ENCODE measurements at regions not wholly inside any gene's neighbourhood (a gene's known extent, or its start where the extent isn't known, plus 50 kb on each side); places are given as distances from the start of the nearest gene placed in this dataset.
"Not testable (repeated sequence)": the region's sequence is repeated elsewhere in the genome, so short reads cannot be mapped to it uniquely, and the experiment has no call there.

DNA sequence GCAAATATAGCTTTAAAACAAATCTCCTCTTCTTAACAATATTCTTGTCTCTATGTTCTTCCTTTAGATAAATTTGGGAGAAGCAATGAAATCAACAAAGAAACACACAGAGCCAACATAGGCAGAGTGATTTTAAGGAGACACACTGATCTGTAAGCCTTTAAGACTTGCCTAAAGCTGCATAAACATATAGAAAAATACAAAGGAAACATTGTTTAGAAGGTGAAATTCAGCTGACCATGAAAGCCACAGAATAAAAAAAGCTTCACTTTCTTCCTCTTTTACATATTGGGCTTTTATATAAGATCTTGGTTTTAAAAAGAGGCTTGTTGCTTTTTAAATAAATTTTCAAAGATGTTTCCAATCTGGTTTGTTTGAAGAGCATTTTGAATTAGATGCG lies 1277.5 kb downstream of the EFNA5 start:
- no peak overlapping the region for H3K4me3 ChIP-seq (ENCODE audit: low read depth, low read length)
- DNase-seq (ENCODE audit: low read depth): no peak

GRCh38 chr5:106392766-106393165 lies 1278.0 kb downstream of the EFNA5 start:
- DNase-seq (ENCODE audit: low read depth): peak; percentile 58
- no peak overlapping the region for H3K4me3 ChIP-seq (ENCODE audit: low read depth, low read length)

- H3K4me3 ChIP-seq (ENCODE audit: low read depth, low read length); DNase-seq (ENCODE audit: low read depth): not testable (repeated sequence)
Measured at GRCh38 chr5:106387767-106388166, 1283.0 kb downstream of the EFNA5 start.

DNA sequence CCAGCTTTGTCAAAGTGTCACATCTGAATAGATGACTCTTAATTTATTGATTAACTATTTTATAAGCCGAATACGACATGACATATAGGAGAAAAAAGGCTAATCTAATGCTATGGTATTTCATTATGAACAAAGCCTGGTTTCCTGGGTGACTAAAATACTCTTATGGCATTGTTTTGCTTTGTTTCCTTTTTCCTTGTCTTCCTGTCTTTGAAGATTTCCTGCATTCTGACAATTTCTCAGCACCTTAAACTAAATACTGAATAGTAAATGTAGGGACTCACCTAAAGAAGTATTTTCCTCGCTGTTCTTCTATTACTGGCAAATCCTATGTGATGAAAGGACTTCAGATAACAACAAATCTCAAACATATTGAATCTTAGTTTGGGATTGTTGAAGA lies 1284.5 kb downstream of the EFNA5 start:
- no peak for DNase-seq (ENCODE audit: low read depth)
- H3K4me3 ChIP-seq (ENCODE audit: low read depth, low read length): no peak overlapping the region

GRCh38 chr5:106380736-106381135 lies 1290.0 kb downstream of the EFNA5 start:
- no peak overlapping the region for H3K4me3 ChIP-seq (ENCODE audit: low read depth, low read length)
- DNase-seq (ENCODE audit: low read depth): peak; percentile 14

GRCh38 chr5:106376522-106376921 lies 1294.2 kb downstream of the EFNA5 start:
- H3K4me3 ChIP-seq (ENCODE audit: low read depth, low read length): no peak overlapping the region
- no peak for DNase-seq (ENCODE audit: low read depth)

DNA sequence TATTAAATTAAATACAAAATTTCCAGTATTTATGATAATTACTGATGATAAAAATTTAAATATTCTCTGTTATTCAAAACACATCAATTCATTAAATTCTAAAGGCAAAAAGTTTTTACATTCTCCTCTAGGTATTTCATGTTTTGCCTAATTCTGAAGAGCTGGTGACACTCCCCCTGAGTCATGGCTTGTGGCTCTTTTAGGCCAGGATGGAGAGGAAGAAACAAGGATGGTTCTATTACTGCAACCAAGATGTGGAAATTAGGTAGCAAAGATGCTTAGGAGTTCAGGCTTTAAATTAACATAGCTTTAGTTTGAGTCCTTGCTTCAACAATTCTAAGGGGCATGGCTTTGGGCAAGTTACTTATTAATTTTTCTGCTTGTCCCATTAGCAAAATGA lies 1295.8 kb downstream of the EFNA5 start:
- no peak overlapping the region for H3K4me3 ChIP-seq (ENCODE audit: low read depth, low read length)
- DNase-seq (ENCODE audit: low read depth): no peak

DNA sequence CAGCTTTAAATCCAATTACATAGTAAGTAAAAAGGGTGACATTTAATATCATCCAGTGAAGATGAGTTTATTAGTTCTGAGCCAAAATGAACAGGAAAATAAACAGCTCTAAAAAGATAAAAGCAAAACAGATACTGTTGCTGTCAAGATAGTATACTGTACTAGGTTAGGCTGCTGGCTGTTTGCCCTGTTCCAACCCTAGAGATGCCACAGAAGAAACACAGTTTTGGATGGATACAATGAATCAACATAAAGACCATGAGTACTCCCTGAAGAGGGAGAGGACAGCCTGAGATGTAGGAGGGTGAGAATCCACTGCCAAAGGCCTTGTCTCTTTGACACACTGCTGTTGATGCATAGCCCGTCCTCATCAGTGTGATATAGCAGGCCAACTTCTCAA lies 1302.7 kb downstream of the EFNA5 start:
- no peak for DNase-seq (ENCODE audit: low read depth)

GRCh38 chr5:106367281-106367680 lies 1303.5 kb downstream of the EFNA5 start:
- no peak overlapping the region for H3K4me3 ChIP-seq (ENCODE audit: low read depth, low read length)
- DNase-seq (ENCODE audit: low read depth): no peak

More for the DNA sequence above, 1302.7 kb downstream of the EFNA5 start:
- no peak overlapping the region for H3K4me3 ChIP-seq (ENCODE audit: low read depth, low read length)

DNA sequence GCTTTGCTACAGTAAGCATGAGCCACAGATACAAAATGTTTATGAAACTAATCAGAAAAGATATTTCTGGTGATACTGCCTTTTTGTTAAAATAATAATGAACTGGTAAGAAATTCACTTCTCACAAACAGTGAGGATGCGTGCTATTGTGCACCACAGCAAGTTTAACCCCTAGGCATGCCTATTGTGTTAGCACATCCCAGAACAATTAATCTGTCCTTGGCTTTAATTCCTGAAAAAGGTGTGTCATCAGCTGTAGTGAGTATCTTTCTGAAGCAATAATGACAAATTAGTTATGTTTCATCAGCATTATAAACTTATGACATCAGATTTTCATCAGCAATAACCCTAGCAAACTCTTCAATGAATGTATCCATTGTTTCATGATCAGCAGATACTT lies 1307.2 kb downstream of the EFNA5 start:
- H3K4me3 ChIP-seq (ENCODE audit: low read depth, low read length): no peak overlapping the region

GRCh38 chr5:106361905-106362304 lies 1308.8 kb downstream of the EFNA5 start:
- H3K4me3 ChIP-seq (ENCODE audit: low read depth, low read length): no peak overlapping the region
- DNase-seq (ENCODE audit: low read depth): no peak

More for the DNA sequence above, 1307.2 kb downstream of the EFNA5 start:
- DNase-seq (ENCODE audit: low read depth): no peak

DNA sequence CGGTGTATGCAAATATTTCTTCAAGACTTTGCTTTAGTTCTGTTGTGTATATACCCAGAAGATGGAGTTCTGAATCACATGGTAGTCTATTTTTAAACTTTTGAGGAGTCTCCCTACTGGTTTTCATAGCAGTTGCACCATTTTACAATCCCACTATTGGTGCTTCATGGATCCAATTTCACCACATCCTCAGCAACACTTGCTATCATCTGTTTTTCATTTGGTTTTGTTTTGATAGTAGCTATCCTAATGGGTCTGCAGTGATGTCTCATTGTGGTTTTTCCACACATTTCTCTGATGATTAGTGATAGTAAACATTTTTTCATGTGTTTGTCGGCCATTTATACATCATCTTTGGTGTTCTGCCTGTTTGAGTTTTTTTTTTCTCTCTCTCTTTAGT lies 1339.3 kb downstream of the EFNA5 start:
- DNase-seq (ENCODE audit: low read depth): peak; percentile 79
- no peak overlapping the region for H3K4me3 ChIP-seq (ENCODE audit: low read depth, low read length)

DNA sequence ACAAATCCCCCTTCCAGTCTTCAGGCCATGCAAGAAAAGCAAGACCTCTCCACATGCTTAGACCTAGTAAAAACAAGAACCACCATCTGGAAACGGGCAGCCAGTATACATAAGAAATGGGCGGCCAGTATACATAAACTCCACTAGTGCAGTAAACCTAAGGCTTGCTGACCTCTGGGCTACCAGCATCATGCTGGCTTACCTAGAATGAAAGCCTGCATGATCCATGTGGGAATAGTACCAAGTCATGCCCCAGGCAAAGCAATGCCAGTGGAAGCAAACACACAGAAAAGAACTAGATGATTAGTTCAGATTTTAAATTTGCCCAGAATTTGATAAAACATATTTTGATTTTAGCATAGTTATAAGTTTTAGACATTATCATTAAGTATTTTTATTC lies 1346.4 kb downstream of the EFNA5 start:
- no peak overlapping the region for H3K4me3 ChIP-seq (ENCODE audit: low read depth, low read length)
- no peak for DNase-seq (ENCODE audit: low read depth)

GRCh38 chr5:106321242-106321641 lies 1349.5 kb downstream of the EFNA5 start:
- H3K4me3 ChIP-seq (ENCODE audit: low read depth, low read length): no peak overlapping the region
- no peak for DNase-seq (ENCODE audit: low read depth)

DNA sequence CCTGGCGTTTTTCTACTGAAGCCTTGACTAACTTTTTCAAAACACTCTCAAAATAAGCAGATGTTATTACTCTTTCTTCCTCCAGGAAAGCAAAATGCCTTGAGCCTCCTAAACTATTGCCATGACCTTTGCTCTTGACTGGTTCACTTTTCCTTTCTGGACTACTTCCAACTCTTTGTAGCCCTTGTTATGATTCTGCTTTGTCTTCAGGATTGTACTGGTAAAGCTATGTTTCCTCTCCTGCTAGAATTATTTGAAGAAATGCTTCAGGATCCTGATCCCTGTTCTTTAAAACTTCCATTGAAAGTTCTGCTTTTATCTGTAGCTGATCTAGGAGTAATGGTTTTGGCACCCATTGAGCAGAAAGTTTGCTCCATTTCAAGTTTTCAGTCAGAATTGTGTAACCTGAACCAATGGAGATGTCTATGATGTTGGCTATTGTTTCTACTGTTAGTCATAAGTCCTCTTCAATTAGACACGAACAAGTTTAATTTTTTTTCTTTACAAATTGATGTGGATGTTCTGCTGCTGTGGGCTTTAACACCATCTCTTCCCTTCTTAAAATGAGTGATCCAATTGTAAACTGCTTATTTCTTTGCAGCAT lies 1356.4 kb downstream of the EFNA5 start:
- H3K4me3 ChIP-seq (ENCODE audit: low read depth, low read length): no peak overlapping the region
- DNase-seq (ENCODE audit: low read depth): peak; percentile 42

- DNase-seq (ENCODE audit: low read depth): peak; percentile 69
- no peak overlapping the region for H3K4me3 ChIP-seq (ENCODE audit: low read depth, low read length)
Measured at GRCh38 chr5:106312360-106312759, 1358.4 kb downstream of the EFNA5 start.

DNA sequence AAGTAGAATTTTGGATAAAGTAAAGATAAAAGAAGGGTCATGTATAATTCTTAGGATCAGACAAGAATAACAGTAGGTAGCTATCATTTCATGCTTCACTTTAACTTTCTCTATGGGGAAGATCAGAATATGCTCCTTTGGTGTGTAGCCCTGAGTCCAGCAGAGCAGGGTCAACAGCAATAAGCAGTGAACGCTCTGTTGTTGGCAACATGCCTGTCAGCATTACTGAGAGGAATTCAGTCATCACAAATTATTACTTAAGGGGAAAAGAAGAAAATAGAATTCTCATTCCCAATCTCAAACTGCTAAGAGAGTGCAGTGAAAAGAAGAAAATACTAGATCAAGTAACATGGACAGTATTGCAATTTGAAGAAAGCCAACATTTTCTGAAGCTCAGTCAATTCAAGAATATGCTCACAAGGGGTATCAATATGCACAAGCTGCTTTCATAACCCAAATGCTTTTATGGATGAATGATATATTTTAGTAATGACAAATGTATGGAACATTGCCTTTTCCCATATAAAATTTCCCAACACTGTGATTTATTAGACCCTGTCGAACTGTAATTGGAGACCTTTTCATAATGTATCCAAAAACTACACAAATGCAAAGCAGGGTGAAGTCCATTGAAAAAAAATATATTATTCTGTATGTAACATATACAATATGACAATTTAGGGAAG lies 1359.4 kb downstream of the EFNA5 start:
- DNase-seq (ENCODE audit: low read depth): peak; percentile 48
- H3K4me3 ChIP-seq (ENCODE audit: low read depth, low read length): no peak overlapping the region

DNA sequence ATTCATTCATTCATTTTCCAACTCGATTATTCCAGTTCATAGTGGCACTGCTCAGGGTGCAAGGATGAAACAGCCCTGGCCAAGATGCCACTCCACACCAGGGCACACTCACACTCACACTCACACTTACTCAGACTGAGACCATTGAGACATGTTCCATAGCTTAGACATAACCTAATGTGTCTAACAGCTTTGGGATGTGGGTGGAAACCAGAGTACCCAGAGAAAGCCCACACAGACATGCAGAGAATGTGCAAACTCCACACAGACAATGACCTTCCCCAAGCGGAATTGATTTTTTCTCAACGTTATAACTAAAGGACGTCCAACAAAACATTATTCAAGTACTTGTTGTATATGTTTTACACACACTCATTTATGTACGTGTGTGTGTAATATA lies 1363.5 kb downstream of the EFNA5 start:
- H3K4me3 ChIP-seq (ENCODE audit: low read depth, low read length): no peak overlapping the region
- peak; percentile 23 for DNase-seq (ENCODE audit: low read depth)

DNA sequence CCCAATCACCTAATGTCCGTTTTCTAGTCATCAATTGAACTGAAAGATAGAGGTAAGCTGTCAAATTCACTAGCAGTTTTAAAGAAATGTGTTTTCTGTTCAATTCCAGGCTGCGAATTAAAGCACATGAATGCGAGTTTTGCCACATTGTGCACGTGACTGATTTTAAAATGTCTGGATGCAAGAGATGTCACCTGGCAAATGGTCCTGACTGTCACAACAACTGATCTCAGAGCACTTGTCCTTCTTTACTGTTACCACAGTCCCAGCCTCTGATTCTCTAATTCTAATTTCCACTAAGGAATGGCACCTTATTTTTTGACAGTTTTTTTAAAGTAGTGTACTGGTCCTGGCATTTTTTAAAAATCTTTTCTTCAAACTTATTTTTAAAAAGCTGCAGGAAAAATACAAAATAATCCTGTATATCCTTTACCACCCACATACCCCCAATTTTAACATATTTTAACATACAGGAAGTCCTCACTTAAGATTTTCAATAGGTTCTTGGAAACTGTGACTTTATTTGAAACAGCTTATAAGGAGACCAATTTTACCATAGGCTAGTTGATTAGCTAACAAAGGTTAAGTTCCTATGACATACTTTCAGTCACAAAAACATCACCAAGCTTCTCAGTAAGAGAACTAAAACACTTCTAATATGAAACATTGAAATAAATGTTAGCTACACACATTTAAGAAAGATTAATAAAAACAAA lies 1364.3 kb downstream of the EFNA5 start:
- DNase-seq (ENCODE audit: low read depth): no peak
- no peak overlapping the region for H3K4me3 ChIP-seq (ENCODE audit: low read depth, low read length)

DNA sequence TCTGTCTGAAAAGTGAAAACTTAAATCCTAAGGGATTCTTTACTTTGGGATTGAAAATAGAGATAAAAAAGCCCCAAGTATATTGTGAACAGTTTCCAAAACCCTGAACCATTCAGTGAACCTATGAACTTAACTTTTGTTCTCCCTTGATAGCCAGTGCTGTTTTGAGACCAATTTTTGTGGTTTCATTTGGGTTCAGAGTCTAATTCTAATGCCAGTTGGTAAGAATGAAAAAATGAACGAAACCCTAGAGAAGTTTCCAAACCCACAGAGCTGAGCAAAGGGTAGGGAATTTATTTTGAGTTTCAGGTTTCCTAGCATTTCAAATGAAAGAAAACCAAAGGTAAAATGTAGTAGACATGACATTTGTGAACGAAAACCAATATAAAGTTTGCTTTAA lies 1366.8 kb downstream of the EFNA5 start:
- no peak for DNase-seq (ENCODE audit: low read depth)
- no peak overlapping the region for H3K4me3 ChIP-seq (ENCODE audit: low read depth, low read length)

DNA sequence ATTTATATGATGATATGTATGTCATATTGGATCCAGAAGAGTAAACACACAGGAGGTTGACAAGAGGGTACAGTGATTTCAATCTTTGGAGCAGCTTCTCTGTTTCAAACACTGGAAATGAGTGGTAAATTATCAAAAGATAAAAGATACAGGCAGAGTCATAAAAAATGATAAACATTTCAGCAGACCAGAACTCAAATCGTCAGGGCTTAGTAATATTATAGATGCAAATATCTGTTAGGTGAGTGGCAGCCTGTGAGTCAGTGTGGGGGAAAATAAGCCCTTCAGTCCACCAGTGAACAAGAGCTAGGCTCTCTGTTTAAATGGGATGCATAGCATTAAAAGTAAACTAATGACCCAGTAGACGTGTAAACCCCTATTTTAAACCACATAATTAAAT lies 1378.1 kb downstream of the EFNA5 start:
- H3K4me3 ChIP-seq (ENCODE audit: low read depth, low read length): no peak overlapping the region
- no peak for DNase-seq (ENCODE audit: low read depth)
